K562 (cell line): ENCODE measurements at regions not wholly inside any gene's neighbourhood (a gene's known extent, or its start where the extent isn't known, plus 50 kb on each side); places are given as distances from the start of the nearest gene placed in this dataset.

Source experiments
- ATAC-seq: fragments of 200-7000 bp; cut with Tn5 transposase; 3 replicates; pipeline ENCODE4 v1.9.1; 2020; ENCODE audit warnings: moderate library complexity
- BruUV-seq: library from RNA; stranded (reverse); fragments of 400-500 nt; replicated peaks from 2 replicates; lab custom pipeline; 2021; lab: Mats Ljungman, UMichigan
- CTCF ChIA-PET: fragments of 300-600 bp; formaldehyde crosslinking; extraction: SDS; loops from one replicate; lab custom pipeline; 2021; ENCODE audit warnings: low intra/inter-chr PET ratio; lab: Yijun Ruan, JAX
- POLR2A ChIA-PET: fragments of 300-600, 350-650 bp; sonication (Branson Sonifier 250); formaldehyde crosslinking; extraction: SDS; loops from one replicate; lab custom pipeline; 2021; ENCODE audit warnings: antibody characterized with exemption, inconsistent platforms; lab: Yijun Ruan, JAX
- DNase-seq, 4 experiments: peaks; one replicate each; pipeline versions ENCODE4 v3.0.0 to v3.0.0-alpha.2; 2011 to 2018; ENCODE audit warnings: low spot score in 3 of 4, mixed read lengths in 3 of 4; ENCODE audit errors: extremely low read depth in 1 of 4
- FAIRE-seq: peaks from 2 replicates; lab custom pipeline; 2011; peaks lifted over from hg19 to GRCh38; lab: Jason Lieb, UNC
- H2AFZ ChIP-seq: 2 replicates; pipeline ENCODE4 v1.6.0; 2011; ENCODE audit warnings: low read depth, low read length, control low read depth, inconsistent platforms
- H3K27ac ChIP-seq: fragments of 200-600 bp; 3 replicates; pipeline ENCODE4 v1.8.0; 2011; ENCODE audit warnings: low read depth, mild to moderate bottlenecking, control low read depth, inconsistent platforms, low read length, moderate library complexity, mixed read lengths; ENCODE audit errors: extremely low read depth
- H3K27me3 ChIP-seq, 2 experiments: fragments of 300-600 bp in 1 of 2; 2 replicates in 1 of 2; 3 replicates in 1 of 2; pipeline versions ENCODE4 v1.6.0 to v1.8.0; 2011; ENCODE audit warnings: inconsistent platforms in 2 of 2, low read length in 2 of 2, mild to moderate bottlenecking in 1 of 2, mixed read lengths in 1 of 2, moderate library complexity in 1 of 2; ENCODE audit not compliant: control insufficient read depth in 2 of 2, insufficient read depth in 2 of 2
- H3K36me3 ChIP-seq: fragments of 300-600 bp; 3 replicates; pipeline ENCODE4 v1.8.0; 2011; ENCODE audit warnings: mild to moderate bottlenecking, low read length, inconsistent platforms; ENCODE audit not compliant: control insufficient read depth, insufficient read depth
- H3K4me1 ChIP-seq, 2 experiments: fragments of 200-600 bp in 1 of 2; replicated peaks in 1 of 2; 2 replicates in 1 of 2; 3 replicates in 1 of 2; pipeline versions ENCODE4 v1.5.1 to v1.8.0; 2011; ENCODE audit warnings: inconsistent platforms in 2 of 2, low read length in 2 of 2, mild to moderate bottlenecking in 1 of 2, mixed read lengths in 1 of 2, moderate library complexity in 1 of 2; ENCODE audit not compliant: control insufficient read depth in 2 of 2, insufficient read depth in 2 of 2
- H3K4me2 ChIP-seq: 2 replicates; pipeline ENCODE4 v1.6.1; 2011; ENCODE audit warnings: low read length, control low read depth, inconsistent platforms, mixed read lengths; ENCODE audit not compliant: insufficient read depth
- H3K4me3 ChIP-seq: fragments of 200-600 bp; sonication (generic), shearing (Covaris generic); 2 replicates; pipeline ENCODE4 v1.5.1; 2016; ENCODE audit warnings: control low read depth, inconsistent platforms
- H3K79me2 ChIP-seq: fragments of 200-600 bp; 3 replicates; pipeline ENCODE4 v1.8.0; 2011; ENCODE audit warnings: low read length, inconsistent platforms; ENCODE audit not compliant: control insufficient read depth, insufficient read depth
- H3K9ac ChIP-seq, 2 experiments: 2 replicates each; pipeline versions ENCODE4 v1.6.0 to v1.6.1; 2011; ENCODE audit warnings: low read depth in 2 of 2, low read length in 2 of 2, control low read depth in 1 of 2, inconsistent platforms in 1 of 2, mild to moderate bottlenecking in 1 of 2, mixed read lengths in 1 of 2; ENCODE audit not compliant: insufficient read depth in 1 of 2
- H3K9me1 ChIP-seq: one replicate; pipeline ENCODE4 v1.6.0; 2011; ENCODE audit warnings: inconsistent platforms, mild to moderate bottlenecking, low read length, moderate library complexity; ENCODE audit not compliant: control insufficient read depth, insufficient read depth
- H3K9me3 ChIP-seq: replicated peaks from 2 replicates; pipeline ENCODE4 v1.5.1; 2011; ENCODE audit warnings: low read depth, low read length, inconsistent platforms; ENCODE audit not compliant: control insufficient read depth, insufficient read depth
- H4K20me1 ChIP-seq: replicated peaks from 2 replicates; pipeline ENCODE4 v1.6.1; 2011; ENCODE audit warnings: low read length, inconsistent platforms, mixed read lengths; ENCODE audit not compliant: control insufficient read depth, insufficient read depth
- CHD7 ChIP-seq: fragments of 200-600 bp; sonication (generic); IDR thresholded peaks from one replicate; pipeline ENCODE4 v1.6.1; 2012; ENCODE audit warnings: mild to moderate bottlenecking, low read depth, low read length, inconsistent platforms
- ELK3 ChIP-seq: fragments of 450-650 bp; formaldehyde crosslinking; IDR thresholded peaks from 2 replicates; pipeline ENCODE4 v1.4.0; 2020; ENCODE audit warnings: mild to moderate bottlenecking
- GATA2 ChIP-seq: sonication (generic); formaldehyde crosslinking; IDR thresholded peaks from 2 replicates; pipeline ENCODE4 v1.4.0; 2020; ENCODE audit warnings: mild to moderate bottlenecking, missing genetic modification reagents
- GTF2F1 ChIP-seq: IDR thresholded peaks from 2 replicates; pipeline ENCODE4 v1.6.1; 2011; ENCODE audit warnings: low read depth, low read length, improper control_type of control experiment
- HDGF ChIP-seq: fragments of 450-650 bp; IDR thresholded peaks from 2 replicates; pipeline ENCODE4 v1.6.1; 2016
- JUN ChIP-seq, 2 experiments: sonication (generic) in 1 of 2; formaldehyde crosslinking in 1 of 2; IDR thresholded peaks; 2 replicates each; pipeline versions ENCODE4 v1.6.1 to v1.8.0; 2012 to 2022; ENCODE audit warnings: borderline replicate concordance in 2 of 2, mild to moderate bottlenecking in 2 of 2, improper control_type of control experiment in 1 of 2, low read depth in 1 of 2, low read length in 1 of 2, missing genetic modification reagents in 1 of 2
- NFE2 ChIP-seq: IDR thresholded peaks from 2 replicates; pipeline ENCODE4 v1.6.1; 2014; ENCODE audit warnings: antibody characterized with exemption, low read depth
- PML ChIP-seq: IDR thresholded peaks from 2 replicates; pipeline ENCODE4 v1.6.1; 2012; ENCODE audit warnings: low read length, inconsistent platforms
- SRSF3 ChIP-seq: fragments of 200-400 bp; formaldehyde crosslinking; IDR thresholded peaks from 2 replicates; pipeline ENCODE4 v1.6.1; 2016; ENCODE audit warnings: mild to moderate bottlenecking, low read length, moderate library complexity; ENCODE audit not compliant: insufficient read depth
- TFAM ChIP-seq: fragments of 250-450 bp; sonication (Bioruptor Pico); conservative IDR thresholded peaks from 2 replicates; pipeline ENCODE4 v1.5.0; 2021; ENCODE audit warnings: mild to moderate bottlenecking, moderate library complexity
- YBX1 ChIP-seq: fragments of 450-650 bp; IDR thresholded peaks from 2 replicates; pipeline ENCODE4 v1.7.1; 2016; ENCODE audit warnings: mild to moderate bottlenecking
- WGBS: fragments of 100-300 bp; shearing (Covaris generic); methylation state at CpG from one replicate; pipeline ENCODE4 v1.1.6; 2016; ENCODE audit warnings: low coverage, mixed read lengths; ENCODE audit not compliant: insufficient coverage; ENCODE audit errors: missing lambda C conversion rate; 5-methylcytosine and 5-hydroxymethylcytosine counted together
- in situ Hi-C: fragments of 300-500 bp; cut with MboI; formaldehyde crosslinking; loops from 4 replicates; pipeline ENCODE4 v1.15.0; 2018; ENCODE audit warnings: inconsistent platforms, mixed read lengths
- intact Hi-C: fragments of 100-400 bp; cut with micrococcal nuclease; formaldehyde crosslinking; loops from 2 replicates; pipeline ENCODE4 v1.14.2; 2022

GRCh38 chr12:43179486-43179885 is 372.5 kb downstream of the ADAMTS20 start:
- no peak overlapping the region for H3K4me3 ChIP-seq
- H3K36me3 ChIP-seq = no peaks in the 10 kb centered on the region
- no TSS peak for BruUV-seq
- no peaks in the 10 kb centered on the region for H3K27me3 ChIP-seq
- H4K20me1 ChIP-seq = no peaks in the 10 kb centered on the region
- FAIRE-seq (no peak), DNase-seq (no peak), ATAC-seq (no peak)
- intact Hi-C loops (no loop called here), in situ Hi-C loops (no loop called here)
- no peak overlapping the region for H3K4me2 ChIP-seq
- ChIA-PET CTCF (no interaction called here), POLR2A (no interaction called here)
- no peak overlapping the region for H3K9ac ChIP-seq
- H2AFZ ChIP-seq = no peak overlapping the region
- H3K27ac ChIP-seq = no peak overlapping the region
- H3K9me3 ChIP-seq = no peaks in the 10 kb centered on the region
- H3K9me1 ChIP-seq = no peaks in the 10 kb centered on the region
- H3K79me2 ChIP-seq = no peaks in the 10 kb centered on the region
- no peaks in the 10 kb centered on the region for H3K4me1 ChIP-seq
- WGBS = 0% methylated on average over 1 of the region's 1 CpG
- TF ChIP-seq CHD7 (no peak), HDGF (no peak), SRSF3 (no peak), TFAM (CRISPR knock-in tag) (no peak), JUN (IDR thresholded peaks at IDR 0.05; ENCODE audit: borderline replicate concordance, low read depth, low read length) (no peak), JUN (CRISPR knock-in tag; IDR thresholded peaks at IDR 0.05; ENCODE audit: borderline replicate concordance) (no peak), GTF2F1 (no peak), ELK3 (CRISPR knock-in tag) (no peak), NFE2 (no peak), YBX1 (no peak), PML (no peak), GATA2 (CRISPR knock-in tag) (no peak)
